Aorta (tissue), 5 donors: ENCODE measurements at regions not wholly inside any gene's neighbourhood (a gene's known extent, or its start where the extent isn't known, plus 50 kb on each side); places are given as distances from the start of the nearest gene placed in this dataset.

Source experiments
- ATAC-seq: fragments of 200-7000 bp; cut with Tn5 transposase; one replicate; pipeline ENCODE4 v1.9.1; 2022; ENCODE audit warnings: moderate library complexity; ENCODE audit not compliant: low FRiP score
- DNase-seq, 2 donors: peaks; one replicate each; pipeline ENCODE4 v3.0.0-alpha.2; 2020
- H3K27ac ChIP-seq, 2 donors: one replicate each; pipeline ENCODE4 v1.5.1; 2013; ENCODE audit warnings: low read length in 2 of 2, mild to moderate bottlenecking in 2 of 2, moderate library complexity in 2 of 2, control low read depth in 1 of 2, inconsistent platforms in 1 of 2, low read depth in 1 of 2
- H3K27me3 ChIP-seq, 2 donors: one replicate each; pipeline ENCODE4 v1.6.1; 2013; ENCODE audit warnings: control low read depth in 1 of 2, low read length in 1 of 2, mild to moderate bottlenecking in 1 of 2, moderate library complexity in 1 of 2; ENCODE audit not compliant: insufficient read depth in 2 of 2, control insufficient read depth in 1 of 2
- H3K36me3 ChIP-seq, 2 donors: one replicate each; pipeline ENCODE4 v1.6.1; 2013; ENCODE audit warnings: control low read depth in 1 of 2, low read length in 1 of 2, mild to moderate bottlenecking in 1 of 2; ENCODE audit not compliant: insufficient read depth in 2 of 2, control insufficient read depth in 1 of 2
- H3K4me1 ChIP-seq, 2 donors: one replicate each; pipeline ENCODE4 v1.6.1; 2013; ENCODE audit warnings: low read length in 2 of 2, control low read depth in 1 of 2, mild to moderate bottlenecking in 1 of 2, moderate library complexity in 1 of 2; ENCODE audit not compliant: insufficient read depth in 2 of 2, control insufficient read depth in 1 of 2
- H3K4me3 ChIP-seq, 2 donors: one replicate each; pipeline ENCODE4 v1.5.1; 2013; ENCODE audit warnings: low read length in 2 of 2, control low read depth in 1 of 2, mild to moderate bottlenecking in 1 of 2
- H3K9me3 ChIP-seq: one replicate; pipeline ENCODE4 v1.6.1; 2013; ENCODE audit warnings: mild to moderate bottlenecking, low read length; ENCODE audit not compliant: control insufficient read depth
- WGBS, 2 donors: extraction: QIAGEN DNeasy Blood & Tissue Kit; methylation state at CpG; one replicate each; pipeline ENCODE4 v1.1.7; 2013; 5-methylcytosine and 5-hydroxymethylcytosine counted together
- intact Hi-C, 2 donors: fragments of 100-400 bp; cut with DNase I; formaldehyde crosslinking; loops; one replicate each; pipeline versions ENCODE4 v1.14.2 to v1.15.0; 2022
- donor health status: healthy with polysubstance abuse.
- donor health status: Bipolar disorder and iron deficiency.
- donor health status: DM: no; HTN: no; CAD: no.
- donor health status: DM: no; HTN: no; CAD: no.
- donor health status: DM: yes; HTN: yes; CAD: no.

- intact Hi-C loops, result no loop called here
- ATAC-seq (no peak), DNase-seq (no peak)
- WGBS, 2 donors, result 71 to 74% methylated on average over 10 of the region's 10 CpGs
- no peaks in the 10 kb centered on the region for H3K36me3 ChIP-seq
- no peak overlapping the region for H3K27ac ChIP-seq
- no peaks in the 10 kb centered on the region for H3K9me3 ChIP-seq
- no peaks in the 10 kb centered on the region for H3K27me3 ChIP-seq
- H3K4me1 ChIP-seq, result no peaks in the 10 kb centered on the region
- no peak overlapping the region for H3K4me3 ChIP-seq
These were observed 512.6 kb downstream of the GLRX3 start for GRCh38 chr10:130648807-130649206.

- H3K4me1 ChIP-seq, result no peaks in the 10 kb centered on the region
- H3K27me3 ChIP-seq, result no peaks in the 10 kb centered on the region
- no peaks in the 10 kb centered on the region for H3K36me3 ChIP-seq
- H3K27ac ChIP-seq, result no peak overlapping the region
- DNase-seq (no peak), ATAC-seq (no peak)
- intact Hi-C loops, result no loop called here
- H3K4me3 ChIP-seq, result no peak overlapping the region
- WGBS, 2 donors, result 88 to 91% methylated on average over 5 of the region's 5 CpGs
- no peaks in the 10 kb centered on the region for H3K9me3 ChIP-seq
These were observed 516.4 kb downstream of the GLRX3 start for GRCh38 chr10:130652544-130652943.

- Histone ChIP-seq H3K27me3 (no peaks in the 10 kb centered on the region), H3K36me3 (no peaks in the 10 kb centered on the region), H3K4me1 (no peaks in the 10 kb centered on the region), H3K9me3 (no peaks in the 10 kb centered on the region), H3K4me3 (no peak overlapping the region), H3K27ac (no peak overlapping the region)
- DNase-seq (no peak), ATAC-seq (peak; percentile 36)
- intact Hi-C loops, result no loop called here
- WGBS, 2 donors, result 81 to 89% methylated on average over 14 of the region's 14 CpGs
These were observed 516.9 kb downstream of the GLRX3 start for GRCh38 chr10:130652964-130653578.

GRCh38 chr10:130654726-130655125 lies 518.5 kb downstream of the GLRX3 start:
- WGBS, 2 donors, result 87 to 91% methylated on average over 20 of the region's 20 CpGs
- Histone ChIP-seq H3K4me1 (no peaks in the 10 kb centered on the region), H3K4me3 (no peak overlapping the region), H3K36me3 (no peaks in the 10 kb centered on the region), H3K27ac (no peak overlapping the region), H3K27me3 (no peaks in the 10 kb centered on the region), H3K9me3 (no peaks in the 10 kb centered on the region)
- ATAC-seq (no peak), DNase-seq (no peak)
- intact Hi-C loops, result no loop called here

- H3K27me3 ChIP-seq, result no peaks in the 10 kb centered on the region
- no peak overlapping the region for H3K27ac ChIP-seq
- H3K4me1 ChIP-seq, result no peaks in the 10 kb centered on the region
- 75 to 83% methylated on average over 23 to 26 of the region's 31 CpGs for WGBS, 2 donors
- H3K9me3 ChIP-seq, result no peaks in the 10 kb centered on the region
- ATAC-seq (no peak), DNase-seq (no peak)
- intact Hi-C loops, result no loop called here
- H3K36me3 ChIP-seq, result no peaks in the 10 kb centered on the region
- no peak overlapping the region for H3K4me3 ChIP-seq
These were observed 519.4 kb downstream of the GLRX3 start for GRCh38 chr10:130655313-130656186.

GRCh38 chr10:130656187-130656575 lies 520.0 kb downstream of the GLRX3 start:
- H3K4me3 ChIP-seq, result no peak overlapping the region
- no peaks in the 10 kb centered on the region for H3K4me1 ChIP-seq
- intact Hi-C loops, result no loop called here
- H3K9me3 ChIP-seq, result no peaks in the 10 kb centered on the region
- ATAC-seq (no peak), DNase-seq (no peak)
- H3K27me3 ChIP-seq, result no peaks in the 10 kb centered on the region
- 50 to 58% methylated on average over 10 to 14 of the region's 14 CpGs for WGBS, 2 donors
- H3K27ac ChIP-seq, result no peak overlapping the region
- no peaks in the 10 kb centered on the region for H3K36me3 ChIP-seq

- Histone ChIP-seq H3K4me3 (no peak overlapping the region), H3K27ac (no peak overlapping the region), H3K36me3 (no peaks in the 10 kb centered on the region), H3K27me3 (no peaks in the 10 kb centered on the region), H3K4me1 (no peaks in the 10 kb centered on the region), H3K9me3 (no peaks in the 10 kb centered on the region)
- ATAC-seq, result no peak
- DNase-seq, result no peak
- WGBS, 2 donors, result 76 to 85% methylated on average over 15 of the region's 15 CpGs
- intact Hi-C loops, result no loop called here
These were observed 520.5 kb downstream of the GLRX3 start for GRCh38 chr10:130656582-130657133.

- WGBS, 2 donors, result 83% methylated on average over 9 of the region's 9 CpGs
- no peak overlapping the region for H3K27ac ChIP-seq
These were observed 522.6 kb downstream of the GLRX3 start for GRCh38 chr10:130658687-130659290.

More at GRCh38 chr10:130658687-130659290, 522.6 kb downstream of the GLRX3 start:
- Histone ChIP-seq H3K9me3 (no peaks in the 10 kb centered on the region), H3K4me3 (no peak overlapping the region), H3K27me3 (no peaks in the 10 kb centered on the region), H3K36me3 (no peaks in the 10 kb centered on the region), H3K4me1 (no peaks in the 10 kb centered on the region)
- no peak for ATAC-seq
- intact Hi-C loops, result no loop called here
- no peak for DNase-seq
